RWPE1 (cell line): ENCODE measurements at regions not wholly inside any gene's neighbourhood (a gene's known extent, or its start where the extent isn't known, plus 50 kb on each side); places are given as distances from the start of the nearest gene placed in this dataset.

Experiments used
- CTCF ChIA-PET: fragments of 350-600 bp; sonication (Branson Sonifier 250); formaldehyde crosslinking; extraction: SDS; loops from one replicate; lab custom pipeline; 2021; lab: Yijun Ruan, JAX
- POLR2A ChIA-PET: fragments of 400-600 bp; formaldehyde crosslinking; extraction: SDS; loops from one replicate; lab custom pipeline; 2020; ENCODE audit warnings: antibody characterized with exemption; ENCODE audit not compliant: low non-redundant PET; lab: Yijun Ruan, JAX
- DNase-seq: peaks from one replicate; pipeline ENCODE4 v3.0.0; 2012; ENCODE audit warnings: low spot score
- H3K27ac ChIP-seq: fragments of 450-650 bp; 2 replicates; pipeline ENCODE4 v1.5.1; 2017
- CTCF ChIP-seq: fragments of 450-650 bp; conservative IDR thresholded peaks from 2 replicates; pipeline ENCODE4 v1.5.1; 2017; ENCODE audit warnings: low read depth, mild to moderate bottlenecking

- ChIA-PET CTCF (interaction anchor here (0.6 kb wide), 1 partner anchor 203 kb away, joined by 6 read pairs; no protein-coding TSS in a partner anchor), POLR2A (no interaction called here)
- H3K27ac ChIP-seq = no peak overlapping the region
- no peak for DNase-seq
- no peak for TF ChIP-seq CTCF
These were observed 125.3 kb upstream of the LNX1 start for GRCh38 chr4:53716471-53717063.

- ChIA-PET POLR2A (no interaction called here), CTCF (interaction anchor here (0.7 kb wide), 1 partner anchor 1029 kb away, joined by 4 read pairs; no protein-coding TSS in a partner anchor)
- TF ChIP-seq CTCF = no peak
- H3K27ac ChIP-seq = no peak overlapping the region
- no peak for DNase-seq
These were observed 124.7 kb upstream of the LNX1 start for GRCh38 chr4:53716011-53716410.

- no peak for TF ChIP-seq CTCF
- ChIA-PET CTCF (no interaction called here), POLR2A (no interaction called here)
- no peak overlapping the region for H3K27ac ChIP-seq
- no peak for DNase-seq
These were observed 123.2 kb upstream of the LNX1 start for GRCh38 chr4:53714236-53715140.

- POLR2A ChIA-PET = no interaction called here
- no peak for TF ChIP-seq CTCF
- no peak for DNase-seq
- no peak overlapping the region for H3K27ac ChIP-seq
- CTCF ChIA-PET = no interaction called here
These were observed 122.5 kb upstream of the LNX1 start for GRCh38 chr4:53713767-53714166.

GRCh38 chr4:53713296-53713695, 122.0 kb upstream of the LNX1 start:
- ChIA-PET POLR2A (no interaction called here), CTCF (no interaction called here)
- no peak for TF ChIP-seq CTCF
- no peak for DNase-seq
- no peak overlapping the region for H3K27ac ChIP-seq

- no peak for DNase-seq
- no peak overlapping the region for H3K27ac ChIP-seq
- TF ChIP-seq CTCF = no peak
- CTCF ChIA-PET = interaction anchor here (1.1 kb wide), 1 partner anchor 50 kb away, joined by 3 read pairs; no protein-coding TSS in a partner anchor
- POLR2A ChIA-PET = no interaction called here
These were observed 121.2 kb upstream of the LNX1 start for GRCh38 chr4:53712408-53713020.
